ENCODE measurements at regions not wholly inside any gene's neighbourhood (a gene's known extent, or its start where the extent isn't known, plus 50 kb on each side); places are given as distances from the start of the nearest gene placed in this dataset.
A peak's percentile ranks its signal among the peaks of the same experiment; 100 is the strongest.
"Not testable (repeated sequence)": the region's sequence is repeated elsewhere in the genome, so short reads cannot be mapped to it uniquely, and the experiment has no call there.

DNA sequence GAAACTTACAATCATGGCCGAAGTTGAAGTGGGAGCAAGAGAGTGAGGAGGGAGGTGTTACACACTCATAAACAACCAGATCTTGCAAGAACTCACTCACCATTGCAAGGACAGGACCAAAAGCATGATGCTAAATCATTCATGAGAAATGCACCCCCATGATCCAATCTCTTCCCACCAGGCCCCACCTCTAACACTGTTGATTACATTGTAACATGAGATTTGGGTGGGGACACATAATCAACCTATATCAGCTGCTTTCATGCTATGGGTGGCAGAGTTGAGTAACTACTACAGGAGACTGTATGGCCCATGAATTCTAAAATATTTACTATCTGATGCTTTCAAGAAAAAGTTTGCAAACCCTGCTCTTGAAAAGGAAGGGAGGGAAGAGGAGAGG is 155.1 kb downstream of the DEFB131A start:
- in situ Hi-C loops (cut with HindIII; ENCODE audit: low pct_unique_long_range_greater_than_20kb, low sequenced_read_pairs): no loop called here
- DNase-seq (ENCODE audit: low read depth, low spot score): no peak

DNA sequence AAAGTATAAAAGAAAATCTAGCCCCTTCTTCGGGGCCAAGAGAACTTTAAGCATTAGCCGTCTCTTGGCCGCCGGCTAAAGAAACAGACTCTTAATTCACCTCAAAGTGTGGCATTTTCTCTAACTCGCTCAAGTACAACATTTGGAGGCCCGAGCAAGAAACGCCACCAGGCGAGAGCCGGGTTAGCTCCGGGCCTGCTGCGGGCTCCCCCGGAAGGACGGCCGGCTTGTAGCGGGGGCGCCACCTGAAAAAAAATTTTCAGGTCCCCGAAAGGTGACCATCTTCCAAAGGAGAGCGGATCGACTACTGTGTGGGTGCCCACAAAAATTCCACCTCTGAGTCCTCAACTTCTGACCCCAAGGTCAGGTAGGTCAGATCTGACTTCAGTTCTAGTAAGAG is 156.0 kb downstream of the DEFB131A start:
- in situ Hi-C loops (cut with HindIII; ENCODE audit: low pct_unique_long_range_greater_than_20kb, low sequenced_read_pairs): no loop called here
- DNase-seq (ENCODE audit: low read depth, low spot score): no peak

DNA sequence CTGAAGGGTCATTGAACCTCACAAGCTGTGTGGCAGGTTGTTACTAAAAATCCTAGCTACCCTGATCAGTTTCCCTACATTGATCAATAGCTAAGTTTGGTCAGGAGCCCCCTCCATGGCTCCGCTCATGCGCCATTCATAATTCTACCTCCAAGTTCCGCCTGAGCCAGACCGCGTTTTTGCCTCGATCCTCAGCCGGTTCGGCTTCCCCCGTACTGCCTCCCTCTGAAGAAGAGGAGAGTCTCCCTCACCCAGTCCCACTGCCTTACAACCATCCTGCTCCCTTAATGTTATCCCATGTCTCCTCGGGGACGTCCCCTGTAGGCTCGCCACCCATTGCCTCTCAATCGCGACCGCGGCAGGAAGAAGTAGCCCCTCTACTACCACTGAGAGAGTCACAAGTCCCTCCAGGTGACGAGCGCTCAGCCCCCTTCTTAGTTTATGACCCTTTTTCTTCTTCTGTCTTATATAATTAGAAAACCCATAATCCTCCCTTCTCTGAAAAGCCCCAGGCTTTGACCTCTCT is 158.2 kb downstream of the DEFB131A start:
- in situ Hi-C loops (cut with HindIII; ENCODE audit: low pct_unique_long_range_greater_than_20kb, low sequenced_read_pairs): no loop called here
- DNase-seq (ENCODE audit: low read depth, low spot score): no peak

DNA sequence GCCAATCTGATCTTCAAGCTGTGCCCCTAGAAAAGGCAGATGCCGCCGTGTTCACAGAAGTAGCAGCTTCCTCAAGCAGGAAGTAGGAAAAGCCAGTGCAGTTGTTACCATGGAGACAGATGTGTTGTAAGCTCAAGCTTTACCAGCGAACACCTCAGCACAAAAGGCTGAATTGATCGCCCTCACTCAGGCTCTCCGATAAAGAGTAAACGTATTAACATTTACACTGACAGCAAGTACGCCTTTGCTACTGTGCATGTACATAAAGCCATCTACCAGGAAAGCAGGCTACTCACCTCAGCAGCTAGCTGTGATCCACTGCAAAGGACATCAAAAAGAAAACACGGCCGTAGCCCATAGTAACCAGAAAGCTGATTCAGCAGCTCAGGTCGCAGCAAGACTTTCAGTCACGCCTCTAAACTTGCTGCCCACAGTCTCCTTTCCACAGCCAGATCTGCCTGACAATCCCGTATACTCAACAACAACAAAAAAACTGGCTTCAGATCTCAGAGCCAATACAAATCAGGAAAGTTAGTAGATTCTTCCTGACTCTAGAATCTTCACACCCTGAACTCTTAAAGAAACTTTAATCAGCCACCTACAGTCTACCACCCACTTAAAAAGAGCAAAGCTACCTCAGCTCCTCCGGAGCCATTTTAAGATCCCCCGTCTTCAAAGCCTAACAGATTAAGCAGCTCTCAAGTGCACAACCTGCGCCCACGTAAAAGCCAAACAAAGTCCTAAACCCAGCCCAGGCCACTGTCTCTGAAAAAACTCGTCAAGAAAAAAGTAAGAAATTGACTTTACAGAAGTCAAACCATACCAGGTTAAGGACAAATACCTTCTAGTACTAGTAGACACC is 160.0 kb downstream of the DEFB131A start:
- in situ Hi-C loops (cut with HindIII; ENCODE audit: low pct_unique_long_range_greater_than_20kb, low sequenced_read_pairs); DNase-seq (ENCODE audit: low read depth, low spot score): not testable (repeated sequence)

DNA sequence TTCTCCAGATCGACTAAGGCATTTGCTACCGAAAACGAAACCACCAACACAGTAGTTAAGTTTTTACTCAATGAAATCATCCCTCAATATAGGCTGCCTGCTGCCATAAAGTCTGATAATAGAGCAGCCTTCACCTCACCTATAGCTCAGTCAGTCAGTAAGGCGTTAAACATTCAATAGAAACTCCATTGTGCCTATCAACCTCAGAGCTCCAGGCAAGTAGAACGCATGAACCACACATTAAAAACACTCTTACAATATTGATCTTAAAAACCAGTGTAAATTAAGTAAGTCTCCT is 160.6 kb downstream of the DEFB131A start:
- in situ Hi-C loops (cut with HindIII; ENCODE audit: low pct_unique_long_range_greater_than_20kb, low sequenced_read_pairs); DNase-seq (ENCODE audit: low read depth, low spot score): not testable (repeated sequence)

DNA sequence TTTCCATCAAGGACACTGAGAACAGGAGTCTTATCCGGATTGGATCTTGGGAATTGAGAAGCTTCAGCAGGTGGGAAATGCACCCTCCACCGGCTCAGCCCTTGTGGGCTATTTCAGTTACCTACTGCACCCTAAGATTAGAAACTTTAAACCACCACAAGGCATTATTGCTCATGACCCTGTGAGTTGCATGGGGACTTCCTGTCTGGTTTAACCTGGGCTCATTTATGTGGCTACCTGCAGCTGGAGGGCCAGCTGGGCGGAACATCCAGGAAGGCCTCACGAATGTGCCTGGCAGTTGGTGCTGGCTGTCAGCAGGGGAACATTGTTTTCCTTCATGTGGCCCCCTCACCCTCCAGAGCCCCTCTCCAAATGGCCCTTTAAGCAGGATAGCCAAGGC is 164.1 kb downstream of the DEFB131A start:
- in situ Hi-C loops (cut with HindIII; ENCODE audit: low pct_unique_long_range_greater_than_20kb, low sequenced_read_pairs): no loop called here

DNA sequence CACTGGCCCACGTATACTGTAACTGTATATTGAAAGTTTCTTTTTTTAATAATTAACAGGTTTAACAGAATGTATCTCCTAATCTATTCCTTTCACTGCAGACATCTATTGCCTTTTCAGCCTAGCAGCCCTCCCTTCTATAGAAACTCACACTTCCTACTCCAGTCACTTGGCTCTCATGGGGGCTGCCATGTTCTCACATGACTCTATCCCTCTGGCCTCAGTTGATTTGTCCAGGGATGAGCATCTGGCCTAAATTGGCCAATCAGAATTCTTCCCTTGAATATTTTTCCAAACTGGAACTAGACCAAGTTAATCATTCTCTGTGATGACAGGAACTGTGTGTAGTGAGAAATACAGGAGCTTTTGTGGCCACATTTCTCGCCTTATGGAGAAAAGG is 166.1 kb downstream of the DEFB131A start:
- in situ Hi-C loops (cut with HindIII; ENCODE audit: low pct_unique_long_range_greater_than_20kb, low sequenced_read_pairs); DNase-seq (ENCODE audit: low read depth, low spot score): not testable (repeated sequence)

More for the DNA sequence above, 164.1 kb downstream of the DEFB131A start:
- no peak for DNase-seq (ENCODE audit: low read depth, low spot score)

DNA sequence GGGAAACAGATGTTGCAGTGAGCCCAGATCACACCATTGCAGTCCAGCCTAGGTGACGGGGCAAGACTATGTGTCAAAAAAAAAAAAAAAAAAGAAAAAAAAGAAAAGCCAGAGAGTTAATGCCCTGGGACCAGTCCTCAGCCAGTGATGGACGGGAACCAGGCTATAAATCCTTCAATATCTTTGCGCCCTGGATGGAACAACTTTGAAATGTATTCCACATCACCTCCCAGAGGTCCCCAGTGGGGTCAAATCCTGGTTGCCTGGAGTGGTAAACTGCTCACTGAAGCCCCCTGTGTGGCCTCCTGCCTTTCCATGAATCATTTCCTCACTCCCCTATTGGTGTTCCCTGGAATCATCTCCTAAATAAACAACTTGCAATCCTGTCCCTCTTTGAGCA is 166.9 kb downstream of the DEFB131A start:
- DNase-seq (ENCODE audit: low read depth, low spot score): no peak
- in situ Hi-C loops (cut with HindIII; ENCODE audit: low pct_unique_long_range_greater_than_20kb, low sequenced_read_pairs): no loop called here

DNA sequence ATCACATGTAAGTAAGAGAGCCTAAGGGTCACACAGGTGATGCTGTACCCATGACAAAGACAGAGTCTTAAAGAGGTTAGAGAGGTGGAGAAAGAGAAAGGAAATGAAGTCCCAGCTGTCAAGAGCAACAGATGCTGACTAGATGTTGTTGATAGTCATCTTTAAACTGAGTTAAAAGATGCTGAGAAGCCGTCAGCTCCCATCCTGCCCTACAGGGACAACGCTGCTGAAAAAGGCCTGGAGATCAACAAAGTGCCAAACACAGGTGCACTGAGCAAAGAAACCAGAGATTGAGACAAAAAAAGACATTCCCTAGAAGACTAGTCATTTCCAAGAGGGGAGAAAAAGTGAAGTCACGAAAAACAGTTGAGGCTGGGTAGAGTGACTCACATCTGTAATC is 145.0 kb upstream of the DRD5 start:
- in situ Hi-C loops (cut with HindIII; ENCODE audit: low pct_unique_long_range_greater_than_20kb, low sequenced_read_pairs); DNase-seq (ENCODE audit: low read depth, low spot score): not testable (repeated sequence)

DNA sequence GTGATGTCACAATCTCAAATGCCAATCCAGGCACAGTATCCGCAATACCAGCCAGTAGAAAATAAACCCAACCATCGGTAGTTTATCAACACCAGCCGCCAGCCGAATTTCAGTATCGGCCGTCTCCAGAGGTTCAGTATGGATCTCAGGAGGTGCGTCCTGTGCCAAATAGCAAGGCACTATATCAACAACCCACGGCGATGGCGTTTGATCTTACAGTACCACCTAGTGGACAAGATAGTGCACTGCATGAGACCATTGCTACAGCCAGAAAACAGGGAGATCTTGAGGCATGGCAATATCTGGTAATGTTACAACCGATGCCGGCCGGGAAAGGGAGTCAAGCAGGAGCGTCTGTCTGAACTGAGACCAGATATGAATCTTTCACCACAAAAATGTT is 121.8 kb upstream of the DRD5 start:
- peak; percentile 4 for DNase-seq (ENCODE audit: low read depth, low spot score)
- in situ Hi-C loops (cut with HindIII; ENCODE audit: low pct_unique_long_range_greater_than_20kb, low sequenced_read_pairs): not testable (repeated sequence)

DNA sequence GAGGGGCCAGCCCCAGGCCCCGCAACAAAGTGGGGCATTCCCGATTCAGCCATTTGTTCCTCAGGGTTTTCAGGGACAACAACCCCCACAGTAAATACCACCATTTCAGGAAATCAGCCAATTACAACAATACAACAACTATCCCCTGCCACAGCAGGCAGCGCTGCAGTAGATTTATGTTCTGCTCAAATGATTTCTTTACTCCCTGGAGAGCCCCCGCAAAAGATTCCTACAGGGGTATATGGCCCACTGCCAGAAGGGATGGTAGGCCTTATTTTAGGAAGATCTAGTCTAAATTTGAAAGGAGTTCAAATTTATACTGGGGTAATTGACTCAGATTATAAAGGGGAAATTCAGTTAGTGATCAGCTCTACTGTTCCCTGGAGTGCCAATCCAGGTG is 120.5 kb upstream of the DRD5 start:
- in situ Hi-C loops (cut with HindIII; ENCODE audit: low pct_unique_long_range_greater_than_20kb, low sequenced_read_pairs); DNase-seq (ENCODE audit: low read depth, low spot score): not testable (repeated sequence)

DNA sequence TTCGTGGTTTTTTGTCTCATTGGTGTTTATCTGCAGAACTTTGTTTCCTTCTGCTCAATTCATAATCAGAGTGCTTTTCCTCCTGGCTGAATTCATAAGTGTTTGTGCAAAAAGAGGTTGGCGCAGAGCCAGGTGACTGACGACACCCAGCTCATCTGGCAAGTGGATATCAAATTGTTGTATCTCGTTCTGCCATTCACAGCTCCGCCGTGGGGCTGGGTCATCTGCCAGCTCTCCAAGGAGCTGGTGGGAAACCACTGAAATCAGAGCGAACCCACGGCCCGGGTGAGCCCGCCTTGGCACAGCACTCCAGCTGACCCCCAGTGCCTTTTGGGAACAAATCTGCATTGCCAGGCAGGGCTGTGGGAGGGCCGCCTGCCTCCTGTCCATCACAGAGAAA is 110.7 kb upstream of the DRD5 start:
- in situ Hi-C loops (cut with HindIII; ENCODE audit: low pct_unique_long_range_greater_than_20kb, low sequenced_read_pairs): not testable (repeated sequence)

DNA sequence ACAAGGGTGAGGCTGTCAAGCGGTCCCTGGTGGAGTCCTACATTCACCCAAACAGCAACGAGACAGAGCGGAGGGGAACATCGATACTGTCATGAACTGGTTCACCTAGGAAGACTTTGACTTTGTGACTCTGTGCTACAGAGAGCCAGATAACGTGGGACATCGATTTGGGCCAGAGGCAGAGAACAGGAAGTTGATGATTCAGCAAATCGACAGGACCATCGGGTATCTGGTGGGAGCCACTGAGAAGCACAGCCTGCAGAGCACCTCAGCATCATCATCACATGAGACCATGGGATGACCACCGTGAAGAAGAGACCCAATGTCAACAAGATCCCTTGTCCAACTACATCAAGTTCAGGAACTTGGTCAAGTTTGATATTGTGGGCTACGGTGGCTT is 104.1 kb upstream of the DRD5 start:
- DNase-seq (ENCODE audit: low read depth, low spot score); in situ Hi-C loops (cut with HindIII; ENCODE audit: low pct_unique_long_range_greater_than_20kb, low sequenced_read_pairs): not testable (repeated sequence)

More for the DNA sequence above, 110.7 kb upstream of the DRD5 start:
- DNase-seq (ENCODE audit: low read depth, low spot score): not testable (repeated sequence)

DNA sequence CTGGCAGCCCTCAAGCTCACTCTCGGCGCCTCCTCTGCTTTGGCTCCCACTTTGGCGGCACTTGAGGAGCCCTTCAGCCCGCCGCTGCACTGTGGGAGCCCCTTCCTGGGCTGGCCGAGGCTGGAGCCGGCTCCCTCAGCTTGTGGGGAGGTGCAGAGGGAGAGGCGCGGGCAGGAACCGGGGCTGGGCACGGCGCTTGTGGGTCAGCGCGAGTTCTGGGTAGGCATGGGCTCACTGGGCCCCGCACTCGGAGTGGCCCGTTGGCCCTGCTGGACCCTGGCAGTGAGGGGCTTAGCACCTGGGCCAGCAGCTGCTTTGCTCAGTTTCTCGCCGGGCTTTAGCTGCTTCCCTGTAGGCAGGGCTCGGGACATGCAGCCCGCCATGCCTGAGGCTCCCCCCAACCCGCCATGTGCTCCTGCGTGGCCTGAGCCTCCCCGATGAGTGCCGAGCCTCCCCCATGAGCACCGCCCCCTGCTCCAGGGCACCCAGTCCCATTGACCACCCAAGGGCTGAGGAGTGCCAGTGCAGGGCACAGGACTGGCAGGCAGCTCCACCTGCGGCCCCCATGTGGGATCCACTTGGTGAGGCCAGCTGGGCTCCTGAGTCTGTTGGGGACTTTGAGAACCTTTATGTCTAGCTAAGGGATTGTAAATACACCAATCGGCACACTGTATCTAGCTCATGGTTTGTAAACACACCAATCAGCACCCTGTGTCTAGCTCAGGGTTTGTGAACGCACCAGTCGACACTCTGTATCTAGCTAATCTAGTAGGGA is 101.5 kb upstream of the DRD5 start:
- in situ Hi-C loops (cut with HindIII; ENCODE audit: low pct_unique_long_range_greater_than_20kb, low sequenced_read_pairs): no loop called here
- no peak for DNase-seq (ENCODE audit: low read depth, low spot score)

DNA sequence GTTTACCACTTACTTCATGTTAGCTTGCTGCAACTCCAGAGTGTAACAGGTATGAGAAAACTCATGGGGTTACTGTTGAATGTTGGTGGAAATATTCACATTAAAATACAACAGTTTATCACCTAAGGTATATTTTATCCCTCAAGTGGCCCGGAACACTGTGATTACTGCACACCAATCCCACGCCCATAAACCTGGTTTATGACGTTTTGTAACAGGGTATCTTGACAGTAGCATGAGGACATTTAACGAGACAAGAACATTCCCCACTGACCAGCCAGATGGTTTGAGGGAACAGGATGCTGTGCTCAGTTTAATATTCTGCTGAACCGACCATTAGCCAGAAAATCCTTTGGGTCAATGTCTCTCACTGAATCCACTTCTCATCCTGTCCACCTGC is 98.3 kb upstream of the DRD5 start:
- DNase-seq (ENCODE audit: low read depth, low spot score); in situ Hi-C loops (cut with HindIII; ENCODE audit: low pct_unique_long_range_greater_than_20kb, low sequenced_read_pairs): not testable (repeated sequence)

DNA sequence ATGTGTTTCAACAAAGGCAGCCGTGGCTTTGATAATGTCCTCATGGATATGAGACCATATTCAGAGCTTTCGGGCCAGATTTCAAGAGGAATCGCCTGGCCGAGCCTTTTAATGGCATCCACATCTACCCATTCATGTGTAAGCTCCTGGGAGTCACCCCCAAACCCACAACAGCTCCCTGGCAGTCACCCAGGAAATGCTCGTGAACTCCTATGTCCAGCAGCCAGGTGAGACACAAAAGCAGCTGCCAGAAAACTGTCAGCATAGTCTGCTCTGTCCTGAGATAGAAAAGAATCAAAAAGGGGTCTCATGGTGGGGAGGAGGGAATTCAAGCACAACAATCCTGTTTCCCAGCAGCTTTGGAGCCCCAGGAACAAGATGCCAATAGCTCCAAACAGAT is 96.4 kb upstream of the DRD5 start:
- DNase-seq (ENCODE audit: low read depth, low spot score); in situ Hi-C loops (cut with HindIII; ENCODE audit: low pct_unique_long_range_greater_than_20kb, low sequenced_read_pairs): not testable (repeated sequence)

DNA sequence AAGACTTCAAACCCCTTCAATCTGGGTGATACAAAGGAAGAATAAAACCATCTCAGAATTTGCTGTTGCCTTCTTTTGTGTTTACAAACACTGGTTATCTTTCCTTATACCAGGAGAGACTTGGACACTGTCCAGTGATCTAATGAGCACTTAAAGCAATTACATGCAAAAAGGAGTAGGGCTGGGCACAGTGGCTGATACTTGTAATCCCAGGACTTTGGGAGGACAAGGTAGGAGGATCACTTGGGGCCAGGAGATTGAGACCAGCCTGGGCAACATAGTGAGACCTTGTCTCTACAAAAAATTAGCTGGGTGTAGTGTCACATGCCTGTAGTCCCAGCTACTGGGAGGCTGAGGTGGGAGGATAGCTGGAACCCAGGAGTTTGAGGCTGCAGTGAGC is 95.7 kb upstream of the DRD5 start:
- in situ Hi-C loops (cut with HindIII; ENCODE audit: low pct_unique_long_range_greater_than_20kb, low sequenced_read_pairs): no loop called here
- DNase-seq (ENCODE audit: low read depth, low spot score): no peak

DNA sequence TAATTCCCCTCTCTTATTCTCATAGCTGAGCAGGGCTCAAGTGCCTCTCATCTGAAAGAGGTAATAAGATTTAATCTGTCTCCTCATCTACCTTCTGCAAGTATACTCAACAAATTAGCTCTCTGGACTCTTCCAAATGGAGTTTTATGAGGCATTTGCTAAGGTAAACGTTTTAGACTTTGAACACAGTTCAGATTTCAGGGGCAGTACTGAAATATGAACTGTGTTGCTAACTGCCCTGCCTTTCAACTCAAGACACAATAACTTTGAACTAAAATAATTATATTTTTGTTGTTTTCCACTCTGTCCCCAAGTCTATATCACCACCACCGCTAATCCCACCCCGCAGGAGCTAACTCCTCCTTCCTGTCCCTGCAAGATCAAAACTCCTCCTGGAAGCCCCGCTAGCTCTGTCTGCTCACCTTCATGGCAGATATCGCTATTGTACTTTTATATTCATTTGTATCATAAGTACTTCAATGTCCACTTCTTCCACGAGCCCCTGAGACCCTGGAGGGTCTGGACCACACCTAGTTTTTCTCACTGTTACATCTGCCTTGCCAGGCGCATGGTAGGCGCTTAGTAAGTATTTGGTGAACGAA is 90.7 kb upstream of the DRD5 start:
- in situ Hi-C loops (cut with HindIII; ENCODE audit: low pct_unique_long_range_greater_than_20kb, low sequenced_read_pairs); DNase-seq (ENCODE audit: low read depth, low spot score): not testable (repeated sequence)

Measured in SK-MEL-5 (cell line).